ENCODE measurements at regions not wholly inside any gene's neighbourhood (a gene's known extent, or its start where the extent isn't known, plus 50 kb on each side); places are given as distances from the start of the nearest gene placed in this dataset.
"Not testable (repeated sequence)": the region's sequence is repeated elsewhere in the genome, so short reads cannot be mapped to it uniquely, and the experiment has no call there.

DNA sequence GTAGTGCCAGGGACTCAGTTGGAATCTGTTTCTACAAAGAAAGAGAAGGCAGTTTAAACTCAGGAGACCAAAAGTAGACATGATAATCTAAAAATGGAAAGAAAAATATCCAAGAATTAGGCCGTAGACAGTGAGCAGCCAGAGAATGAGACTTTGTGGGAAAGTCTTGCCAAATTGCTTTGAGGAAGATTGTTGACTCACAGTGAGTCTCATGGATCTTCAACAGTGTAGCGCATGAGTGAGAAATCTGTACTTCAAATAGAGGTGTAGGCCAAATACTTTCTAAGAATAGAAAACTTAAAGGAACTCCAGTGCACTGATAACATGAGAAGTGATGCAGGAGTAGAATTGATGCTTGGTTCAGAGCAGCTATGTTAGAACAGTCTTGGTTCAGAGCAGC, 284.5 kb downstream of the HTR1B start:
- DNase-seq (ENCODE audit: low read depth) = peak; percentile 43

GRCh38 chr6:77177470-77177869, 285.8 kb downstream of the HTR1B start:
- no peak for DNase-seq (ENCODE audit: low read depth)

DNA sequence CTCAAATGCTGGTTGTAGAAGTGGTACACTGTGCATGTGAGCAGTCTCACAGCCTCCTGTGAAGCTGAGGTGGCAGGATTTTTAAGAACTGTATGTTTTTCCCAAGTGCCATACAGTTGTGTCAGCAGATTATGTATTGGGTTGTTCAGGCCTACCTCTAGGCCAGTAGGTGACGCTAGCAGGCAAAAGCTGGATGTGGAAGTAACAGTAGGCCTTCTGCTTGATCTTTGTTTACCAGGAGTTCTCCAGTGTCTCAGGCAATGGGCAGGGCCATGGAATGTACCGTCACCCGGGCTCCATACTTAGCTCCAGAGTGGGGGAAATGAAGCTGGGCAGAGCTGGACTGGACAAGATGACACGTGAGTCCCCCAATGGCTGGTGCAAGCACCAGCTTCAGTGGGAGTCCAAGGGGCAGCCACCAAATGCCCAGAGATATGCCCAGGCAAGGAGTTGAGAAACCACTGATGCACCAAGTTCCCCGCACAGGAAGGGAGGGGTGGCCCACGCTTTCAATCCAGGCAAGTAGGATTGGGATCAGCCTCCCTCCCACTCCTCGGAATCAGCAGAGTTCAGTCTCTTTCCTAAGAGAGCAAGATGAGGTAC, 289.7 kb downstream of the HTR1B start:
- DNase-seq (ENCODE audit: low read depth) = no peak

- no peak for DNase-seq (ENCODE audit: low read depth)
Measured at GRCh38 chr6:77172578-77172977, 290.7 kb downstream of the HTR1B start.

GRCh38 chr6:77159730-77160129, 303.6 kb downstream of the HTR1B start:
- DNase-seq (ENCODE audit: low read depth) = no peak

- DNase-seq (ENCODE audit: low read depth) = no peak
Measured at GRCh38 chr6:77151241-77151640, 312.1 kb downstream of the HTR1B start.

DNA sequence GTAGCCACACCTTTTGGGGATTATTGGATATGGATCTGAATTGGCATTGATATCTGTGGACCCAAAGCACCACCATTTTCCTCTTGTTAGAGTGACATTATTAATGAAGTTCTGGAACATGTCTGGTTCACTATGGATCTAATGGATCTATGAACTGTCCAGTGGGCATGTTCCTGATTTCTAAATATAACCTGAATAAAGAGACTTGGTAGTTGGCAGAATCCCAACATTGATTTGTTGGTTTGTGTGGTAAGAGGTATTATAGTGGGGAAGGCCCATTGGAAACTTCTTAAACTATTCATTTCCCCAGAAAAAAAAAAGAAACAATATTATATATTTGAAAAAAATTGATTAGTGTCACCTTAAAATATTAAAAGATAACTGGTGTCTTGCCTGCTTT, 312.6 kb downstream of the HTR1B start:
- no peak for DNase-seq (ENCODE audit: low read depth)

- DNase-seq (ENCODE audit: low read depth) = no peak
Measured at GRCh38 chr6:77145244-77145643, 318.0 kb downstream of the HTR1B start.

DNA sequence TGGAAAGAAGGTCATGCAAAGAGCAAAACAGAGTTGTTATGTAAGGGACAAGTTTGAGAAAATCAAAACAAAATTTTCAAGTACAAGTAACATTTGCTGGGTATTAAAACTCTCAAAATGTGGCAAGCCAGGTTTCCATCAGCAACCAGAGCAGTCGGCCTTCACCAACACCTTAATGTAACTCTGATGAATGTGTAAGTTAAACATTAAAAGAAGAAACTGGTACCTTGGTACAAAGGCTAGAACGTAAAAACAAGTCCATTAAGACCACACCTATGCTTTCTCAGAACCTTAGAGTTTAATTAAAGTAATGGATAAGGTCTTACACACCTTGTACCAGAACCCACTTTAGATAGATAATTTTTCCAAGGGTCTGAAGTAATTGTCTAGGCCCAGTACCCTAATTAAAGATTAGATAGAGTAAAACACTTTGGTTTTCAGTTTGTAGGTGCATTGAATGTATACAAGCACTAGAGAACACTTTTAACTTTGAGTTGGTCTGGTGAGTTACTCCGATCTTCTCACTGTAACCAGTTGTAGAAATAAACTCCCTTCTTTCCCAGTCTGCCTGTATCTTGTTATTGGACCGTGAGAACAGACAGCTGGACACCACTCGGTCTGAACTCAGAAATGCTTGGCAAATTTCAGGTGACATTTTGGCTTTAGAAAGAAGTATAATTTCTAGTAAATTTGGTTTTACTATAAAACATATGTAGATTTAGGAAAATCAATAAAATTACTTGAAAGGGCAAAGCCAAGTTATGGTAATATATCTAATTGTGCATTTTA, 319.4 kb downstream of the HTR1B start:
- DNase-seq (ENCODE audit: low read depth) = no peak

DNA sequence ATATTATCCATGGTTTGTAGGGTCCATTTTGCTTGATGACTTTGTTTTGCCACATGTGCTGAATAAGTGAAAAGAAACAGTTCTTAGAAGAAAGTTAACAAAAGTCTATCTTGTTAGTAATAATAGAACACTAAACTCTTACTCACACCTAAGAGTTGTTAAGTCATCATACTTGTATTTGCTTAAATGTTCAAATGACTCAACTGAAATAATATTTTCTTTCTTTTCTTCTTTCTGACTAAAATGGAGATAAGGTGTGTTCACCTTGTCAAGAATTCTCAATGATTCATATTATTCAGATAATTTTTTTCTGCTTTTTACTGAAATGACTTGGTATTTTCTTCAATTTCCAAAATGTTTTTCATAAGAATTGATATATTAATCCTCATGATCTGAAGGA, 327.2 kb downstream of the HTR1B start:
- no peak for DNase-seq (ENCODE audit: low read depth)

DNA sequence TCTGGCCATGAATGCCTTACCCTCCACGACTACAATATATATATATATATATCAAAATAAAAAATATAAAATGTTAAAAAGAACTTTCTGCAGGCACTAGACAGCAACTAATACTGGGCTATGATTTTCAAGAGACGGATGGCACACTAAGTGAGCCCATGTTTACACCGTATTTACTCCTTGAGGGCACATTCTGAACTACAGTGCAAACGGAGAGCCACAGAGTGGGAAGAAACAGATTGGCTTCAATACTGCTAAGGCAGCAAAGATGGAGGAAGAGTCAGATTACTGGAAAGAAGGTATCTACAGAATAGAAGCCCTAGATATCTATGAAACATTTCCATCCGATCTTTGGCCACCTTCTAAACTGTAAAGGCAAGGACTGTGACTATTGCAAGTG, 330.3 kb downstream of the HTR1B start:
- no peak for DNase-seq (ENCODE audit: low read depth)

- DNase-seq (ENCODE audit: low read depth) = no peak
Measured at GRCh38 chr6:77131426-77131825, 331.9 kb downstream of the HTR1B start.

- no peak for DNase-seq (ENCODE audit: low read depth)
Measured at GRCh38 chr6:77124604-77125003, 338.7 kb downstream of the HTR1B start.

- DNase-seq (ENCODE audit: low read depth) = no peak
Measured at GRCh38 chr6:77123527-77123926, 339.8 kb downstream of the HTR1B start.

- no peak for DNase-seq (ENCODE audit: low read depth)
Measured at GRCh38 chr6:77106992-77107391, 356.3 kb downstream of the HTR1B start.

GRCh38 chr6:77105091-77105490, 358.2 kb downstream of the HTR1B start:
- no peak for DNase-seq (ENCODE audit: low read depth)

GRCh38 chr6:77097940-77098339, 365.4 kb downstream of the HTR1B start:
- DNase-seq (ENCODE audit: low read depth) = no peak

DNA sequence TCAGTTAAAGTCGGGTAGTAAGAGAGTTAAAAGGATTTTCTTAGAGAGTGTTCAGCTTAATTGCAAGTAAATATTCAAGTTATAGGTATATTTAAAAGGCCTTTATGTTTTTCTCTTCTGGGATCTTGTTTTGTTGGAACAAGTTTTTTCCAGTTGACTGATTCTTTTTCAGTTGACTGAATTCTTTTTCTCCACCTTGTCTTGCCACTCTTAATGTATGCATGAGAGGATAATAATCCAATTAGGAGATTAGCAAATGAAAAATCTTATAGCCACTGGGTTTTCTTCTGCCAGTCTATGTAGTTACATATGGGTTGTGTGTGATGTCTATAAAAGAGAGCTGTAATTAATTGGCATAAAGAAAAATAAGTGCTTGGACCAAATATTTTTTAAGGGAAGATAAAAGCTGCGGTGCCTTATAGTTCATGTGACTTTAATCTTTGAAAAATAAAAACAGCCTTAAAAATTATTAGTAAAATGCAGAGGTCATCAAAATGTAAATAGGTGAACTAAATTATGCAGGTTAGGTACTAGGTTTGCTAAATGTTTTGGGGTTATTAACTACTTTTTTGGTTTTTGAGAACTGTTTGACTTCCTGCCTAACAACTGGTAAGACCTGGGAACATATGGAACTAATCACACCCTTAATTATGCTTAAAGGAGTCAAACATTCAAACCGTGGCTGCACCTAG, 367.2 kb downstream of the HTR1B start:
- no peak for DNase-seq (ENCODE audit: low read depth)

DNA sequence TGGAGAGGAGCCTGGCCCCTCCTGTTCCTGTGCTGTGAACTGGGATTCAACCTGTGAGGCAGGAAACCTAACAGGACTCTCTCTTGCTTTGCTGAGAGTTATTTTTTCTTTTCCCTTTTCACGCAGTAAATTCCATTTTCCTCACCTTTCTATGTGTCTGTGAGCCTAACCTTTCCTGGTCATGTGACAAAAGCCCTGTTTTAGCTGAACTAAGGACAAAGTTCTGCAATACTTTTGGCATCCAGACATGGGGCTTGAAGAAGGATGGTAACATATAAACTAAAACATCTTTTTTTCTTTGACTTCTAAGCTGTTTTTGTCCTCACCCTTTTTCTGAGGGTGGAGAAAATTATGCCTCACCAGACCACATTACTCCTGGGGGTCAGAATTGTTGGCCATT, 368.5 kb downstream of the HTR1B start:
- no peak for DNase-seq (ENCODE audit: low read depth)

DNA sequence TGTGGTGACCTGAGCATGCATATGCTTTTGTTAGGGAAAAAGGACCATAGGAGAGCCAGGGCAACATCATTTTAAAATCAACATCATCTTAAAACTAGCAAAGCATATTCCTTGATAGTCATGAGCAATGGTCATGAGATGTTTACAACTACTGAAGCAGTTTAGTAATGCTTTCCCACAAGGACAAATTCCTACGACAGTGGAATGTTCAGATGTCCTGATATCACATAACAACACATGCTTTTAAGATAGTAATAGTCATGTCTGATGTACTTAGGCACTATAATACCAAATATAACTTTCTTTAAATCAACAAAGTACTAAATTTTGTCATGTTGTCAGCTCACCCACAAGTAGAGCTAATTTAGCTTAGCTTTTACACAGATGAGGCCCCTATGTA, 370.3 kb downstream of the HTR1B start:
- DNase-seq (ENCODE audit: low read depth) = peak; percentile 21

GRCh38 chr6:77089776-77090175, 373.5 kb downstream of the HTR1B start:
- DNase-seq (ENCODE audit: low read depth) = no peak

GRCh38 chr6:77087794-77088318, 375.4 kb downstream of the HTR1B start:
- not testable (repeated sequence) for DNase-seq (ENCODE audit: low read depth)

All from GM04503 (cell line).